CD4-positive, CD25-positive, alpha-beta regulatory T cell (primary cell): ENCODE measurements at regions not wholly inside any gene's neighbourhood (a gene's known extent, or its start where the extent isn't known, plus 50 kb on each side); places are given as distances from the start of the nearest gene placed in this dataset.

Experiments used
- ATAC-seq, 2 donors: fragments of 150-1000 bp; cut with Tn5 transposase; one replicate each; pipeline ENCODE4 v1.10.0; 2021; ENCODE audit warnings: low read depth in 2 of 2, moderate number of reproducible peaks in 2 of 2, moderate library complexity in 1 of 2
- DNase-seq, 3 donors: peaks; one replicate each; pipeline versions ENCODE4 v3.0.0 to v3.0.0-alpha.2; 2012 to 2022; ENCODE audit warnings: mixed read lengths in 1 of 3
- H3K27ac ChIP-seq: one replicate; pipeline ENCODE4 v1.7.0; 2013; ENCODE audit warnings: mild to moderate bottlenecking, low read length; ENCODE audit not compliant: insufficient read depth, poor library complexity, severe bottlenecking
- H3K27me3 ChIP-seq: one replicate; pipeline ENCODE4 v1.7.0; 2013; ENCODE audit warnings: low read length; ENCODE audit not compliant: control insufficient read depth, insufficient read depth
- H3K36me3 ChIP-seq: one replicate; pipeline ENCODE4 v1.7.0; 2013; ENCODE audit warnings: mild to moderate bottlenecking, low read length, moderate library complexity; ENCODE audit not compliant: control insufficient read depth, insufficient read depth
- H3K4me1 ChIP-seq: 2 replicates; pipeline ENCODE4 v1.7.0; 2013; ENCODE audit warnings: mild to moderate bottlenecking, low read length; ENCODE audit not compliant: insufficient read depth, control insufficient read depth, poor library complexity, severe bottlenecking
- H3K4me3 ChIP-seq: one replicate; pipeline ENCODE4 v1.7.0; 2013; ENCODE audit warnings: low read depth, mild to moderate bottlenecking, low read length, moderate library complexity
- H3K9me3 ChIP-seq, 2 experiments: 1 replicate in 1 of 2; 2 replicates in 1 of 2; pipeline ENCODE4 v1.7.0; 2013; ENCODE audit warnings: low read length in 2 of 2, mild to moderate bottlenecking in 1 of 2, moderate library complexity in 1 of 2; ENCODE audit not compliant: control insufficient read depth in 2 of 2
- H3K27ac Mint-ChIP-seq, 3 donors: one replicate each; pipeline ENCODE4 v1.8.0; 2020 to 2022; ENCODE audit warnings: mild to moderate bottlenecking in 3 of 3, mixed read lengths in 3 of 3, moderate library complexity in 2 of 3
- H3K27me3 Mint-ChIP-seq: one replicate; pipeline ENCODE4 v1.8.0; 2022; ENCODE audit warnings: mild to moderate bottlenecking, mixed read lengths
- H3K36me3 Mint-ChIP-seq: one replicate; pipeline ENCODE4 v1.8.0; 2020; ENCODE audit warnings: mixed read lengths
- H3K4me1 Mint-ChIP-seq, 4 donors: one replicate each; pipeline ENCODE4 v1.8.0; 2020 to 2022; ENCODE audit warnings: mixed read lengths in 4 of 4, mild to moderate bottlenecking in 1 of 4
- H3K4me3 Mint-ChIP-seq, 4 donors: one replicate each; pipeline ENCODE4 v1.8.0; 2020 to 2022; ENCODE audit warnings: mild to moderate bottlenecking in 4 of 4, mixed read lengths in 4 of 4, moderate library complexity in 3 of 4
- H3K9me3 Mint-ChIP-seq, 7 donors: one replicate each; pipeline ENCODE4 v1.8.0; 2020 to 2022; ENCODE audit warnings: mixed read lengths in 7 of 7, mild to moderate bottlenecking in 3 of 7, moderate library complexity in 2 of 7

GRCh38 chr3:182248349-182248880 lies 536.7 kb downstream of the SOX2 start:
- no peaks in the 10 kb centered on the region for H3K4me1 ChIP-seq
- DNase-seq (no peak), ATAC-seq (no peak)
- Mint-ChIP-seq H3K27ac (no peak overlapping the region), H3K9me3 (peaks cover 0 to 5% (median 2%) of the 10 kb centered on the region in 7 donors), H3K4me3 (no peak overlapping the region), H3K27me3 (no peaks in the 10 kb centered on the region), H3K36me3 (no peaks in the 10 kb centered on the region), H3K4me1 (no peaks in the 10 kb centered on the region)
- H3K4me3 ChIP-seq: no peak overlapping the region
- H3K27ac ChIP-seq: no peak overlapping the region
- no peaks in the 10 kb centered on the region for H3K9me3 ChIP-seq
- H3K36me3 ChIP-seq: no peaks in the 10 kb centered on the region
- H3K27me3 ChIP-seq: no peaks in the 10 kb centered on the region

DNA sequence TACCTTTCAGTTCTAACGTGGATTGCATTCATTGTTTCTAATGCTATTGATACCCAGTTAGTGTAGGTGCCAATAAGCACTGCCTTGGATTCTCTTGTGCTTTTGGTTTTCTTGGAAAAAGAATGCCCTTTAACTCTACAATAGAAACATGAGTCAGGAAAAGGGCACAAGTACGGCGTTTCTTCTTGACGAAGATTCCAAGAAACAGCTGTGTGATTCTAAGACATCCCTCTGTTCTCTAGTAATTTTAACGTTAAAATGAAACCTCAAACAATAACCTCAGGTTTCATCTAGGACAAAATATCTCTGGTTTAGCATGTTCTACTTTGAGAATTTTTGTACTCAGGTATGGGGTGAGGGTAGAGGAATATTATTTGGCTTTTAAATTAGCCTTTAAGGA lies 540.5 kb upstream of the ATP11B start:
- H3K4me3 ChIP-seq: no peak overlapping the region
- H3K27ac Mint-ChIP-seq: no peak overlapping the region

DNA sequence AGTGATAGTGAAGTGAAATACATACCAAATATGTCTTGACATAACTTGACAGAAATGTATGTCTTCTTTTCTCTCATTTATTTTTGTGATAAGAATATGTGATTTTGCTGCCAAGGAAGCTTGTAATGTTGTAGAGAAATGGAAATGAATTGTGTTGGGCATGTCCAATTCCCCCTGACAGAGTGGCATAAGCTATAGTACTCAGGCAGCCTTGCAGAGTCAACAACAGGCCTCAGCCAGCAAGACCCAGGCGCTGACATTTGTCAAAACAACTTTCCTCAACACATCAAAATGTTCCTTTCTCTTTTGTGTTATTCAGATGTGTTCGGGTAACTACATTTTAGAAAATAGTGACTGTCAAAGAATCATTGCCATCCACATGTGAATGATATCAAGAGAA lies 538.1 kb upstream of the ATP11B start:
- Mint-ChIP-seq H3K27me3 (peaks cover 4% of the 10 kb centered on the region), H3K36me3 (no peaks in the 10 kb centered on the region), H3K9me3 (peaks cover 0 to 2% (median 0%) of the 10 kb centered on the region in 7 donors), H3K27ac (no peak overlapping the region), H3K4me3 (no peak overlapping the region), H3K4me1 (no peaks in the 10 kb centered on the region)
- Histone ChIP-seq H3K4me1 (no peaks in the 10 kb centered on the region), H3K36me3 (no peaks in the 10 kb centered on the region), H3K9me3 (no peaks in the 10 kb centered on the region), H3K27ac (no peak overlapping the region), H3K27me3 (no peaks in the 10 kb centered on the region), H3K4me3 (no peak overlapping the region)
- ATAC-seq: no peak
- DNase-seq: no peak

More for the DNA sequence above, 540.5 kb upstream of the ATP11B start:
- no peaks in the 10 kb centered on the region for H3K36me3 Mint-ChIP-seq
- no peaks in the 10 kb centered on the region for H3K27me3 Mint-ChIP-seq
- peak in 1 of 3 donors; percentile 1 for DNase-seq
- Histone ChIP-seq H3K36me3 (no peaks in the 10 kb centered on the region), H3K27me3 (no peaks in the 10 kb centered on the region), H3K9me3 (no peaks in the 10 kb centered on the region), H3K4me1 (no peaks in the 10 kb centered on the region), H3K27ac (no peak overlapping the region)
- peaks cover 0 to 2% (median 0%) of the 10 kb centered on the region in 7 donors for H3K9me3 Mint-ChIP-seq
- H3K4me1 Mint-ChIP-seq: no peaks in the 10 kb centered on the region
- H3K4me3 Mint-ChIP-seq: no peak overlapping the region
- no peak for ATAC-seq

DNA sequence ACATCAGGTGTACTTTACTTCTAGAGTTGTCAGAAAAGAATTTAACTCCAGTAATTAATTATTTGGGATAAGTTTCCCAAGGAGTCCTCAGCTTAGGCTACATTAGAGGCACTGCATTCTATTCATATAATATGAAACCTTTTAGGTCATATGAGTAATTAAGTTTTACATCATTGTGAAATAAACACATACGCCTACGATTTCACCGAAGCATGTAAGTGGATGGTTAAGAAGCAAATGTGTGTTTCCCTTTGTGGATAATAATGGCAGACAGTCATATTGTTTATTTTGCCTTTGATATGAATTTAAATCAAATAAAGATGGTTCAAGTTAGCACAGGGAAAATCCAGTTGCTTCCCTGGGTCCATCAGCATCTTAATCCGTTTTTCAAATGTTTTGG lies 535.9 kb upstream of the ATP11B start:
- Histone ChIP-seq H3K4me3 (no peak overlapping the region), H3K9me3 (no peaks in the 10 kb centered on the region), H3K27me3 (no peaks in the 10 kb centered on the region), H3K36me3 (no peaks in the 10 kb centered on the region), H3K4me1 (no peaks in the 10 kb centered on the region), H3K27ac (no peak overlapping the region)
- H3K4me3 Mint-ChIP-seq: no peak overlapping the region
- DNase-seq (no peak), ATAC-seq (no peak)
- H3K36me3 Mint-ChIP-seq: no peaks in the 10 kb centered on the region
- H3K9me3 Mint-ChIP-seq: peaks cover 0 to 5% (median 0%) of the 10 kb centered on the region in 7 donors
- no peak overlapping the region for H3K27ac Mint-ChIP-seq
- peaks cover 8% of the 10 kb centered on the region for H3K27me3 Mint-ChIP-seq
- no peaks in the 10 kb centered on the region for H3K4me1 Mint-ChIP-seq

- Histone ChIP-seq H3K9me3 (no peaks in the 10 kb centered on the region), H3K4me1 (no peaks in the 10 kb centered on the region), H3K27ac (no peak overlapping the region), H3K27me3 (no peaks in the 10 kb centered on the region), H3K36me3 (no peaks in the 10 kb centered on the region), H3K4me3 (no peak overlapping the region)
- Mint-ChIP-seq H3K9me3 (peaks cover 0 to 3% (median 0%) of the 10 kb centered on the region in 7 donors), H3K4me1 (no peaks in the 10 kb centered on the region), H3K27ac (no peak overlapping the region), H3K36me3 (no peaks in the 10 kb centered on the region), H3K4me3 (no peak overlapping the region), H3K27me3 (peaks cover 8% of the 10 kb centered on the region)
- ATAC-seq (no peak), DNase-seq (no peak)
Observed at GRCh38 chr3:182258538-182259177, 534.6 kb upstream of the ATP11B start.

DNA sequence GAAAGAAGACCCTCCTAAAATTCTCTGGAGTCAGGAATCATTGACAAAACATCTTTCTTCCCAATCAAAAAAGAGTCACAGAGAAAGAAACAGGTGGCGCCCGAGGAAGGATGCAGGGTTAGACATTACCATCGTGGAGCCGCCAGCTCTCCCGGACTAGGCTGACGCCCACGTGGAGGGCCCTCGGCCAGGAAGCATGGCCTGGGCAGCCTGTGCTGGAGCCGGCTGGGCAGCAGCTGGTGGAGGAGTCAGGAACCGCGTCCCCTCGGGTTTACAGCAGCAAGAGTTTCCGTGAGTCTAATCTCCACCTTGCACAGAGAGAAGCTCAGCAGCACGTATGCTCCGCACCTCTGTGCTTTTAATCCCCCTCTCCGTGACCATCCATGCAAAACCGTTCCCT lies 533.7 kb upstream of the ATP11B start:
- no peak for DNase-seq
- no peak overlapping the region for H3K4me3 Mint-ChIP-seq
- H3K9me3 Mint-ChIP-seq: peaks cover 0 to 3% (median 0%) of the 10 kb centered on the region in 7 donors
- Histone ChIP-seq H3K36me3 (no peaks in the 10 kb centered on the region), H3K4me1 (no peaks in the 10 kb centered on the region), H3K9me3 (no peaks in the 10 kb centered on the region), H3K27ac (no peak overlapping the region), H3K4me3 (no peak overlapping the region), H3K27me3 (no peaks in the 10 kb centered on the region)
- H3K27ac Mint-ChIP-seq: no peak overlapping the region
- ATAC-seq: no peak
- H3K4me1 Mint-ChIP-seq: no peaks in the 10 kb centered on the region
- H3K36me3 Mint-ChIP-seq: no peaks in the 10 kb centered on the region
- peaks cover 8% of the 10 kb centered on the region for H3K27me3 Mint-ChIP-seq

GRCh38 chr3:182261041-182261440 lies 532.3 kb upstream of the ATP11B start:
- DNase-seq (no peak), ATAC-seq (no peak)
- no peak overlapping the region for H3K27ac Mint-ChIP-seq
- H3K4me3 Mint-ChIP-seq: no peak overlapping the region
- no peaks in the 10 kb centered on the region for H3K9me3 ChIP-seq
- H3K4me3 ChIP-seq: no peak overlapping the region
- H3K4me1 ChIP-seq: no peaks in the 10 kb centered on the region
- H3K27me3 Mint-ChIP-seq: peaks cover 8% of the 10 kb centered on the region
- no peaks in the 10 kb centered on the region for H3K36me3 Mint-ChIP-seq
- H3K9me3 Mint-ChIP-seq: peaks cover 0 to 3% (median 0%) of the 10 kb centered on the region in 7 donors
- no peaks in the 10 kb centered on the region for H3K4me1 Mint-ChIP-seq
- H3K36me3 ChIP-seq: no peaks in the 10 kb centered on the region
- no peak overlapping the region for H3K27ac ChIP-seq
- H3K27me3 ChIP-seq: no peaks in the 10 kb centered on the region

- no peaks in the 10 kb centered on the region for H3K4me1 ChIP-seq
- no peaks in the 10 kb centered on the region for H3K36me3 ChIP-seq
- Mint-ChIP-seq H3K27me3 (peaks cover 4% of the 10 kb centered on the region), H3K4me1 (no peaks in the 10 kb centered on the region), H3K9me3 (peaks cover 0 to 6% (median 0%) of the 10 kb centered on the region in 7 donors), H3K4me3 (no peak overlapping the region), H3K36me3 (no peaks in the 10 kb centered on the region), H3K27ac (no peak overlapping the region)
- H3K9me3 ChIP-seq: no peaks in the 10 kb centered on the region
- ATAC-seq (no peak), DNase-seq (no peak)
- H3K27me3 ChIP-seq: no peaks in the 10 kb centered on the region
- H3K4me3 ChIP-seq: no peak overlapping the region
- no peak overlapping the region for H3K27ac ChIP-seq
Observed at GRCh38 chr3:182268711-182269110, 524.6 kb upstream of the ATP11B start.
